ENCODE measurements at regions not wholly inside any gene's neighbourhood (a gene's known extent, or its start where the extent isn't known, plus 50 kb on each side); places are given as distances from the start of the nearest gene placed in this dataset.
A peak's percentile ranks its signal among the peaks of the same experiment; 100 is the strongest.
"Not testable (repeated sequence)": the region's sequence is repeated elsewhere in the genome, so short reads cannot be mapped to it uniquely, and the experiment has no call there.

DNA sequence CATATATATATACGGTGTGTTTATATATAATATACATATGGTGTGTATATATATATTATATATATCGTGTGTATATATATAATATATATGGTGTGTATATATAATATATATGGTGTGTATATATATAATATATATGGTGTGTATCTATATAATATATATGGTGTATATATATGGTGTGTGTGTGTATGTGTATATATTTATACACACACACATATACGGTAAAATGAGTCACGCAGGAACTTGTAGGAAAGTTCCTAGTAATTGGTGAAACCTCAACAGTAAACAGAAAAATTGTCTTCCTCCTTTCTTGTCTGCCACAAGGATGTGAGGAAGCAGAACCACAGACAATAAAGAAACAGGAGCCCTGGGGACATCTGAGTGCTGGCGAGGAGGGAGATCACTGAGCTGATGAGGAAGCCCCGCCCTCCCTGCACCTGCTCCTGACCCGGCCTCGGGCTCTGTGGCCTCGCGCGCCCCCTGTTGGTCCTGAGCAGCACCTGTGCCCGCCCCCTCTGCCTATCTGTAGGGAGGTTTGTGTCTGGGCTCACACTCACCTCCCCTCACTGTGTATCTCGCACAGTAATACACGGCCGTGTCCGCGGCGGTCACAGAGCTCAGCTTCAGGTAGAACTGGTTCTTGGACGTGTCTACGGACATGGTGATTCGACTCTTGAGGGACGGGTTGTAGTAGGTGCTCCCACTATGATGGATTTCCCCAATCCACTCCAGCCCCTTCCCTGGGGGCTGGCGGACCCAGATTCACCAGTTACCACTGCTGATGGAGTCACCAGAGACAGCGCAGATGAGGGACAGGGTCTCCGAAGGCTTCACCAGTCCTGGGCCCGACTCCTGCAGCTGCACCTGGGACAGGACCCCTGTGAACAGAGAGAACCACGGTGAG lies 1079.4 kb downstream of the TMEM121 start:
- Histone ChIP-seq H3K27ac (no peak overlapping the region), H3K9me3 (no peaks in the 10 kb centered on the region), H3K36me3 (no peaks in the 10 kb centered on the region), H3K27me3 (no peaks in the 10 kb centered on the region), H3K4me3 (no peak overlapping the region), H3K4me1 (no peaks in the 10 kb centered on the region)
- DNase-seq (ENCODE audit: extremely low spot score in 2 of 2): no peak
- no peak for TF ChIP-seq POLR2A (IDR thresholded peaks at IDR 0.05)
- TF ChIP-seq, protein P1, sequence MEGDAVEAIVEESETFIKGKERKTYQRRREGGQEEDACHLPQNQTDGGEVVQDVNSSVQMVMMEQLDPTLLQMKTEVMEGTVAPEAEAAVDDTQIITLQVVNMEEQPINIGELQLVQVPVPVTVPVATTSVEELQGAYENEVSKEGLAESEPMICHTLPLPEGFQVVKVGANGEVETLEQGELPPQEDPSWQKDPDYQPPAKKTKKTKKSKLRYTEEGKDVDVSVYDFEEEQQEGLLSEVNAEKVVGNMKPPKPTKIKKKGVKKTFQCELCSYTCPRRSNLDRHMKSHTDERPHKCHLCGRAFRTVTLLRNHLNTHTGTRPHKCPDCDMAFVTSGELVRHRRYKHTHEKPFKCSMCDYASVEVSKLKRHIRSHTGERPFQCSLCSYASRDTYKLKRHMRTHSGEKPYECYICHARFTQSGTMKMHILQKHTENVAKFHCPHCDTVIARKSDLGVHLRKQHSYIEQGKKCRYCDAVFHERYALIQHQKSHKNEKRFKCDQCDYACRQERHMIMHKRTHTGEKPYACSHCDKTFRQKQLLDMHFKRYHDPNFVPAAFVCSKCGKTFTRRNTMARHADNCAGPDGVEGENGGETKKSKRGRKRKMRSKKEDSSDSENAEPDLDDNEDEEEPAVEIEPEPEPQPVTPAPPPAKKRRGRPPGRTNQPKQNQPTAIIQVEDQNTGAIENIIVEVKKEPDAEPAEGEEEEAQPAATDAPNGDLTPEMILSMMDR (IDR thresholded peaks at IDR 0.05): no peak
- no peak for TF ChIP-seq POLR2AphosphoS5 (IDR thresholded peaks at IDR 0.05; ENCODE audit: insufficient read depth in 1 of 2, low read depth in 1 of 2)
- intact Hi-C loops (cut with DNase I): no loop called here

DNA sequence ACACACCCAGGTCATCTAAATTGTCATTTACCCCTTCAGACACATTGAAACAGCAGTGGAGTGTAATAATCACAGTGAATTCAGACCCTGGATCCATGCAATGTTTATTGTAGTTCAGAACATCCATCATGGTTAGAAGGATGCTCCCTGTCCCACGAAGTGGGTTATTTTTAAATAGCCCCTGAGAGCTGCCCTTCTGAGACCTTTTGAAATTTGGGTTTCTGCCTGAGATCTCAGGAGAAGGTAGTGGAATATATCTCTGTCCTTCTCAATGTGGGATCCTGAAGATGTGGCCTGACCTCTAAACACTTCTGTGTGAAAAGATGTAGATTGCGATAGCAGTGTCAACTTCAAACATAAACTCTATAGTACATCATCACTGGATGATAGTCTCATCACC lies 1080.6 kb downstream of the TMEM121 start:
- H3K9me3 ChIP-seq: no peaks in the 10 kb centered on the region
- no peaks in the 10 kb centered on the region for H3K4me1 ChIP-seq
- TF ChIP-seq POLR2AphosphoS5 (IDR thresholded peaks at IDR 0.05; ENCODE audit: insufficient read depth in 1 of 2, low read depth in 1 of 2) (no peak), POLR2A (IDR thresholded peaks at IDR 0.05) (no peak)
- TF ChIP-seq, protein P1 (IDR thresholded peaks at IDR 0.05): no peak
- DNase-seq (ENCODE audit: extremely low spot score in 2 of 2): no peak
- no peaks in the 10 kb centered on the region for H3K27me3 ChIP-seq
- intact Hi-C loops (cut with DNase I): no loop called here
- H3K27ac ChIP-seq: no peak overlapping the region
- H3K4me3 ChIP-seq: no peak overlapping the region
- no peaks in the 10 kb centered on the region for H3K36me3 ChIP-seq

DNA sequence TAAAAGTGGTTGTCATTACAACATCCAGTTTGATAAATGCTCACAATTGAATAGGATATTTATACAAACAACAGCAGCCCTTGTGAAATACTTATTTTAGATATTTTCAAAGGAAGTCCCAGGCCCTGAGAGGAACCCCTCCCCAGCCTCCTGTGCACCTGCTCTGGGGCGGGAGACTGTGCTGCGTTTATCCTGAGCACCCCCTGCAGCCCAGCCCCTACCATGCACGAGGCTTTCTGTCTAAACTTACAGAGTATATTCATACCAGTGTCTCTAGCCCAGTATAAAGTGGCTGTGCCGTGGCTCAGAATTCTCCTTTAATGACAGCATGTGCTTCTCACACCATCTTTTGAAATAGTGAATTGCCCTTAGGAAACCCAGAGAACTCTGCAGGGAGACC lies 1084.3 kb downstream of the TMEM121 start:
- Histone ChIP-seq H3K27ac (no peak overlapping the region), H3K9me3 (no peaks in the 10 kb centered on the region), H3K4me1 (no peaks in the 10 kb centered on the region), H3K27me3 (no peaks in the 10 kb centered on the region), H3K36me3 (no peaks in the 10 kb centered on the region), H3K4me3 (no peak overlapping the region)
- TF ChIP-seq, protein P1 (IDR thresholded peaks at IDR 0.05): no peak
- TF ChIP-seq POLR2AphosphoS5 (IDR thresholded peaks at IDR 0.05; ENCODE audit: insufficient read depth in 1 of 2, low read depth in 1 of 2) (no peak), POLR2A (IDR thresholded peaks at IDR 0.05) (no peak)
- no peak for DNase-seq (ENCODE audit: extremely low spot score in 2 of 2)
- intact Hi-C loops (cut with DNase I): no loop called here

DNA sequence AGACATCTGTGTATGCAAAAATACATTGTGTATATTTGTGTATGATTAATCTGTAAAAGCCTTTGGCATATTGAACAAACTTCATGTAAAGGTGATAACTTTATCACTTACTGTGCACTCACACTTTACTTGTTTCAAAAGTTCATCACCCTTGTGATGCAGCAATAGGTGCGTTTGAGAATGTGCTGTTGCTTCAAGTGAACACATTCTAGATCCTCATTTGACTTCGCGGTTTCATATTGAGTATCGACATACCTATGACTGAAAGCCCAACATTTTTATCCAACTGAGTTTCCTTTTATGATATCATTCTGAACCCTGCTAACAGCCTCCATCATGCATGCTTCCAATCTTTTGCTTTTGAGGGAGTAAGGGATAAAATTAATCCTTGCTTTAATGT lies 1086.9 kb downstream of the TMEM121 start:
- Histone ChIP-seq H3K4me3 (no peak overlapping the region), H3K27me3 (no peaks in the 10 kb centered on the region), H3K4me1 (no peaks in the 10 kb centered on the region), H3K9me3 (no peaks in the 10 kb centered on the region), H3K27ac (no peak overlapping the region), H3K36me3 (no peaks in the 10 kb centered on the region)
- DNase-seq (ENCODE audit: extremely low spot score in 2 of 2): no peak
- intact Hi-C loops (cut with DNase I): no loop called here
- TF ChIP-seq POLR2A (IDR thresholded peaks at IDR 0.05) (no peak), POLR2AphosphoS5 (IDR thresholded peaks at IDR 0.05; ENCODE audit: insufficient read depth in 1 of 2, low read depth in 1 of 2) (no peak)
- TF ChIP-seq, protein P1 (IDR thresholded peaks at IDR 0.05): no peak

DNA sequence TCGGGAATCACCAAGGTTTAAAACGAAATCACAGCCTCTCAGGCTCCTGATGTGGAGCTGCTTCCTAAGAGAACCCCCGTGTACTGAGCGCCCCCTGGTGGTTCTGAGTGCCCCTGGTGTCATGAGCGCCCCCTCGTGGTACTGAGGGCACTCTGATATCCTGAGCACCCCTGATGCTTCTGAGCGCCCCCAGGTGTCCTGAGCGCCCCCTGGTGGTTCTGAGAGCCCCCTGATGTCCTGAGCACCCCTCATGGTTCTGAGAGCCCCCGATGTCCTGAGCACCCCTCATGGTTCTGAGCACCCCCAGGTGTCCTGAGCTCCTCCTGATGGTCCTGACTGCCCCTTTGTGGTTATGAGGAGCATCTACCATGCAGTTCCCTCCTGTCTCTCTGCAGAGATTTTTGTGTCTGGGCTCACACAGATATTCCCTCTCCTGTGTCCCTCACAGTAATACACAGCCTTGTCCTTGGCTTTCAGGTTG lies 1092.1 kb downstream of the TMEM121 start:
- intact Hi-C loops (cut with DNase I); H3K4me1 ChIP-seq; H3K4me3 ChIP-seq; DNase-seq (ENCODE audit: extremely low spot score in 2 of 2); H3K27me3 ChIP-seq; H3K9me3 ChIP-seq; H3K36me3 ChIP-seq; H3K27ac ChIP-seq: not testable (repeated sequence)
- TF ChIP-seq, protein P1 (IDR thresholded peaks at IDR 0.05): peak in 1 of 3 experiments; percentile 15
